Stromal cell of bone marrow (primary cell): ENCODE measurements at regions not wholly inside any gene's neighbourhood (a gene's known extent, or its start where the extent isn't known, plus 50 kb on each side); places are given as distances from the start of the nearest gene placed in this dataset.

ENCODE experiments used
- DNase-seq: peaks from one replicate; pipeline ENCODE4 v3.0.0-alpha.2; 2012; ENCODE audit warnings: low read depth

GRCh38 chr13:63206461-63206860 lies 1790.8 kb upstream of the PCDH20 start:
- DNase-seq = peak; percentile 36

DNA sequence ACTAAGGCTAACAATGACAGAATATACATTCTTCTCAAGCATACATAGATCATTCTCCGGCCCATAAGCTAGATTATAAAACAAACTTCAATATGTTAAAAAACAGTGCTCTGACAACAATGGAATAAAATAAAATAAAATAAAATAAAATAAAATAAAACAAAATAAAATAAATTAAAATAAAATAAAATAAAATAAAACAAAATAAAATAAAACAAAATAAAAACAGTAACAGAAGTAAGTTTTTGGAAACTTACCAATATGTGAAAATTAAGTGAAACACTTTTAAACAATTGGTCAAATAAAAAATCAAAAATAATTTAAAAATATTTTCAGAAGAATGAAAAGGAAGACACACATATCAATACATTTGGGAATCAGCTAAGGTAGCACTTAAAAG lies 1785.8 kb upstream of the PCDH20 start:
- DNase-seq = no peak

DNA sequence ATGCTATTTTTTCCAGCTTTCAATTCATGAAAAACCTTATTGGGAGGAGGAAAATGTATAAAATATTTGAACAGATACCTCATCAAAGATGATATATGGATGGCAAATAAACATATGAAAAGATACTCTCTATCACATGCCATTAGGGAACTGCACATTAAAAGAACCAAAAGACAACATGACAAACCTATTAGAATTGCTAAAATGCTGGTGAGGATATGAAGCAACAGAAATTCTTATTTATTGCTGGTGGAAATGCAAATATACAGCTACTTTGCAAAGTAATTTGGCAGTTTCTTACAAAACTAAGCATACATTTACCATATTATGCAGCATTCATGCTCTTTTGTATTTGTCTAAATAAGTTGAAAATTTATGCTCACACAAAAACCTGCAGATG lies 1783.9 kb upstream of the PCDH20 start:
- no peak for DNase-seq

GRCh38 chr13:63198071-63198470 lies 1782.4 kb upstream of the PCDH20 start:
- DNase-seq = peak; percentile 31

DNA sequence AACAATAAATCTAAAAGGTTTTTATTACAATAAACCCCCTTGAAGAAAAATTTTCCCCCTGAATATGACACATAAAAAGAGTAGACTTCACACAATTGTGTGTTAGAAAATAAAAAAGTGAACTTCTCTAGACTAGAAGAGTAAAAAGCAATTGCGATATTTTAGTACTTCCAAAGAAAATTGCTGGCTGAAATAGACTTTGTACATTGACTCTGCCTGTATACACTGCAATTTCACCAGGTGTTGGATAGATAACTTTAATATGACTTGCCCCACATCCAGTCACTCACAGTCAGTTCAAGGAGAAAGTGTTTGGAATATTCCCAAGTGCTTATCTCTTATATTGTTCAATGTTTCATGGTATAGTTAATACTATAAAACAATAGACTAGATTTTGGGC lies 1780.1 kb upstream of the PCDH20 start:
- no peak for DNase-seq

- peak; percentile 27 for DNase-seq
Measured at GRCh38 chr13:63190742-63191141, 1775.1 kb upstream of the PCDH20 start.

- no peak for DNase-seq
Measured at GRCh38 chr13:63190219-63190618, 1774.6 kb upstream of the PCDH20 start.

DNA sequence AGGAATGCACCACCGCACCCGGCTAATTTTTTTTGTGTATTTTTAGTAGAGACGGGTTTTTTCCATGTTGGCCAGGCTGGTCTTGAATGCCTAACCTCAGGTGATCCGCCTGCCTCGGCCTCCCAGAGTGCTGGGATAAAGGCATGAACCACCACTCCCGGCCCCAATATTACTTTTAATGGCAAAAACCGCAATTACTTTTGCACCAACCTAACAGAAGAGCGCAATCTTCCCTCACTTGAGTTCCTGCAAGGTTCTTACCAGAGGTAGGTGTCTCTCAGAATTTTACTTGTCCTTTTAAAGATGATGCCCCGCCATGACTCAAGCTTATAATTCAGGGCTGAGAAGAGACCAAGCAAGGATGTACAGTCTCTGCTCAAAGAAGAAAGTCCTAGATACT lies 1774.1 kb upstream of the PCDH20 start:
- DNase-seq = no peak

- DNase-seq = no peak
Measured at GRCh38 chr13:63184693-63185092, 1769.0 kb upstream of the PCDH20 start.

DNA sequence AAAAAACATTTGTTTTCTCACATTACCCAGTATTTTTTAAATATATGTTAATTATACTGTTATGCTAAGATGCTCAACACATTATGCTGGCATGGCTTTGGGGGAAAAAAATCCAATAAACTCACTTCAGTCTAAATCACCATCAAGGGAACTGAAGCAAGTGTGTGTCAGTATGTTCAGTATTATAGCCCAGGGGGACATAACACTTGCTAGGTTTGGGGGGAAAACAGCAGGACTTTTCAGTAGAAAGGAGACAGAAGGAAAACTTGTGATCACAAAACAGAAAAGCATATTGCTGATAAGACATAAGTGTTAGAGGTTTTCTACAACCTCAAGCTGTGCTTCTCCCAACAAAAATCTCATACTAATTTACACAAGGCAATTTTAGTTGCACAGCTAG lies 1759.9 kb upstream of the PCDH20 start:
- no peak for DNase-seq

- no peak for DNase-seq
Measured at GRCh38 chr13:63167699-63168337, 1752.2 kb upstream of the PCDH20 start.

GRCh38 chr13:63166345-63166744 lies 1750.7 kb upstream of the PCDH20 start:
- DNase-seq = no peak

DNA sequence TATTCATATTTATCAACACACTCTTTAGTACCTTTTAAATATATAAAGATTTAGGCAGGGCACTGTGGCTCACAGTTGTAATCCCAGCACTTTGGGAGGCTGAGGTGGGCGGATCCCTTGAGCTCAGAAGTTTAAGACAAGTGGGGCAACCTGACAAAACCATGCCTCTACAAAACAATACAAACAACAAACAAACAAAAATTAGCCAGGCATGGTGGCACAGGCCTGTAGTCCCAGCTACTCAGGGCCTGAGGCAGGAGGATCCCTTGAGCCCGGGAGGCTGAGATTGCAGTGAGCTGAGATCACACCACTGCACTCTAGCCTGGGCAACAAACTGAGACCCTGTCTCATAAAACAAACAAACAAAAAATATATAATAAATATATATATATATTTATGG lies 1748.3 kb upstream of the PCDH20 start:
- DNase-seq = no peak

DNA sequence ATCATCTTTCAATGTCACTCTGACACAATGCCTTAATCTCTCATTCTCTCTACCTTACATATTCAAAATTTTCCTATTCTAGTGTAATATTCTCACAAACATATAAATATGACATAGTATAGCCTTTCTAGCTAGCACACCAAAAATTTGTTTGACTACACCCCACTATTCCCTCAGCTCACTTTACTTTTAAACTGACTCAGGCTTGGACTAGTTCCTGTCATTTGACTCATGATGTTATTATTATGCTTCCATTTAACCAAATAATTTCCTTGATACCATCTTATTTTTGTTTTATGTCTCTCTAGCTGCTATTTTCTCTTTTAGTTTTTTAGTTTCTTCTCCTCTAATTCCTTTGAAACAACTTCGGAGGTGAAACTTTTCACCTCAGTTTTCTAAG lies 1745.6 kb upstream of the PCDH20 start:
- peak; percentile 61 for DNase-seq

DNA sequence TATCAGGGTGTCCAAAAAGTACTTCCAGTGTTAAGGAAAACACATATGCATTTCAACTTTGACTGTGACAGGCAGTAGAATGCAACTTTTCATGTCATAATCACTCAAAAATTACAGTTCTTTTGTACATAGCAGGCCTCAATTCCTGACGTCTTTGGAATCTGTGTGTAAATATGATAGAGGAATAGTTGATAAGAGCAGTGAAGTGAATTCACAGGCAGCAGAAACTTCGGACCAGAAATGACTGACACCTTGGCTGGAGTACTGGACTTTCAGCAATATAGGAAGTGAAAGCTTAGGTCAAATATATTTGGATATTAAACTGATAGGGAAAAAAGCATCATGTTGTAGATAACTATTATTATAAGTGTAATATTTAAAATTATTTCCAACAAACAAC lies 1741.2 kb upstream of the PCDH20 start:
- no peak for DNase-seq

GRCh38 chr13:63149375-63149774 lies 1733.7 kb upstream of the PCDH20 start:
- no peak for DNase-seq

DNA sequence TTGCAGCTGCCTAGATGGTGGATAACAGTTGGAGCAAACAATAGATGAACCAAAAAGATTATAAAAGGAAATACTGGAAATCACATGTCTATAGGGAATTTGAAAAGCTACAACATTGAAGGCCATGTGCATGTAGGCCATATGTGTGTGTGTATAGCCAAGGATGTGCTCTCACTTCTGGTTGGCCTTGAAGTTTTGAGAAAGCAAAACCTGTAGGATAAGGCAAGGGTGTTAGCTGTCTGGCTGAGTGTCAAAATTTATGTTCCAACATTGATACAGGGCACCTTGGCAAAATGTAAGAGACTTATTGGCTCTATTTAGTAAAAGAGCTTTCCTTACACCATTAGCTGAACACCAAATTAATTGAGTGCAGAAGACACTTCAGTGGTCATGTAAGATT lies 1723.6 kb upstream of the PCDH20 start:
- no peak for DNase-seq

DNA sequence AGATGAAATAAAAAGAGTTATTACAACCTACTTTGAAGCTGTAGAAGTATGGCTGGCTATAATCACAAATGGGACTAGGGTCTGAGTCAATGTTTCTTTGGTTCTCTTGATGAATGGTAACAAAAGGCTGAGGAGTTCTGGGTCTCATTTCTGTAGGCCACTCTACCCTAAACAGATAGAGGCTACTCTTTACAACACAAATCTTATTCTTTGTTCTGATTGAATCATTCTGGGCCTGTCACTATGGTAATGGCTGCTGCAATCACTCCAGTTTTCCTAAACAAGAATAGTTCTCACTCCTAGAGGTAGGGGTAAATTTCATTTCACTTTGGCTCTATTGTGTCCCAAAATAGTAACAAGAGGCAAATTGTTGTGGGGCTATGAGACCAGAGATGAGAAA lies 1714.3 kb upstream of the PCDH20 start:
- DNase-seq = no peak

- no peak for DNase-seq
Measured at GRCh38 chr13:63128716-63129115, 1713.1 kb upstream of the PCDH20 start.

GRCh38 chr13:63124863-63125262 lies 1709.2 kb upstream of the PCDH20 start:
- DNase-seq = peak; percentile 6

DNA sequence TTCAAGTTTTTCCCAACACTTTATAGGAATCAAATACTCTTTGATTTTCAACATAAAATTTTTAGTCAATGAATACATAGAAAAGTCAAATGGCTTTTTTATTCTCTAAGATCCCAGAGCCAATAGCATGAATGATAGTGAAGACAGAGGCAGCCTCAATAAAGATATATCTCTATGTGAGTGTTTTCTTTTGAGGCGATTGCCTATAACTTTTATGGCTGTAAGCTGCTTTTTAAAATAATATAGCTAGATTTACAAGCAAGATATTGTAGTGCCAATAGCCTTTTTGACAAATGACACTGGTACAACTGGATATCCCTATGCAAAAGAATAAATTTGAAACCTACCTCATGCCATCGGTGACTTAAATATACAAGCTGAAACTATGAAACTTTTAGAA lies 1705.2 kb upstream of the PCDH20 start:
- no peak for DNase-seq

- DNase-seq = no peak
Measured at GRCh38 chr13:63117710-63118109, 1702.1 kb upstream of the PCDH20 start.

DNA sequence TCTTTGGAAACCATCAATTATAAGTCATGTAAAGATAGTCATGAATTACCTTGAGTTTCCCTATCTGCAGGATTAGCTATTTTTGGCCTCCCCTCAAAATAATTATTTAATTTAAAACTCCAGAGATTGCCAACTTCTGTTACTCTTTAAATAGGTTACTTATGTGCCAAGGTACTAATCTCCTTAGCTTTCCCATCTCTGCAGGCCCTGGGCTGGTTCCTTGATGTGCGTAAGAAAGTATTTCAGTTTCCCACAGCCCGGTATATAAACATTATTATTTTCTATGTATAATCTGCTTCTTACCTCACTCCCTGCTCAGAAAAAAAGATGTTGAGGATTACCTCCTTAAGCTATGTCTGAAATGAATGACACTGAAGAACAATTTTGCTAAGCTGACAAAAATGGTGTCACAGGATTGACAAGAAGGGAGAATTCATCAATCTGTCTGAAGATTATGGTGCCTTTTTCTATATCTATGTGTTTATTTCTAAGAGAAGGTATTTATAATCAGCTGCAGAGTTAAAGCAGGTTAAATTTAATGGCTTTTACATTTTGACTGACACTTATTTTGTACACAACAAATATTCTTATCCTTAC lies 1697.2 kb upstream of the PCDH20 start:
- no peak for DNase-seq

GRCh38 chr13:63110466-63110865 lies 1694.8 kb upstream of the PCDH20 start:
- DNase-seq = no peak
